D721Med (cell line): ENCODE measurements at regions not wholly inside any gene's neighbourhood (a gene's known extent, or its start where the extent isn't known, plus 50 kb on each side); places are given as distances from the start of the nearest gene placed in this dataset.

Source experiments
- DNase-seq: peaks from one replicate; pipeline ENCODE4 v3.0.0; 2011; ENCODE audit warnings: low spot score; ENCODE audit not compliant: insufficient read length
- FAIRE-seq: peaks from 2 replicates; lab custom pipeline; 2011; peaks lifted over from hg19 to GRCh38; lab: Jason Lieb, UNC
- TF ChIP-seq, protein P1 (sequence below): IDR thresholded peaks from 2 replicates; pipeline ENCODE4 v1.5.1; 2012; ENCODE audit warnings: mild to moderate bottlenecking, control low read depth; ENCODE audit not compliant: insufficient read depth; ENCODE audit errors: missing control alignments

- DNase-seq: no peak
- TF ChIP-seq, protein P1, sequence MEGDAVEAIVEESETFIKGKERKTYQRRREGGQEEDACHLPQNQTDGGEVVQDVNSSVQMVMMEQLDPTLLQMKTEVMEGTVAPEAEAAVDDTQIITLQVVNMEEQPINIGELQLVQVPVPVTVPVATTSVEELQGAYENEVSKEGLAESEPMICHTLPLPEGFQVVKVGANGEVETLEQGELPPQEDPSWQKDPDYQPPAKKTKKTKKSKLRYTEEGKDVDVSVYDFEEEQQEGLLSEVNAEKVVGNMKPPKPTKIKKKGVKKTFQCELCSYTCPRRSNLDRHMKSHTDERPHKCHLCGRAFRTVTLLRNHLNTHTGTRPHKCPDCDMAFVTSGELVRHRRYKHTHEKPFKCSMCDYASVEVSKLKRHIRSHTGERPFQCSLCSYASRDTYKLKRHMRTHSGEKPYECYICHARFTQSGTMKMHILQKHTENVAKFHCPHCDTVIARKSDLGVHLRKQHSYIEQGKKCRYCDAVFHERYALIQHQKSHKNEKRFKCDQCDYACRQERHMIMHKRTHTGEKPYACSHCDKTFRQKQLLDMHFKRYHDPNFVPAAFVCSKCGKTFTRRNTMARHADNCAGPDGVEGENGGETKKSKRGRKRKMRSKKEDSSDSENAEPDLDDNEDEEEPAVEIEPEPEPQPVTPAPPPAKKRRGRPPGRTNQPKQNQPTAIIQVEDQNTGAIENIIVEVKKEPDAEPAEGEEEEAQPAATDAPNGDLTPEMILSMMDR: no peak
- FAIRE-seq: no peak
Observed at GRCh38 chr17:13977837-13978236, 91.5 kb upstream of the COX10 start.

DNA sequence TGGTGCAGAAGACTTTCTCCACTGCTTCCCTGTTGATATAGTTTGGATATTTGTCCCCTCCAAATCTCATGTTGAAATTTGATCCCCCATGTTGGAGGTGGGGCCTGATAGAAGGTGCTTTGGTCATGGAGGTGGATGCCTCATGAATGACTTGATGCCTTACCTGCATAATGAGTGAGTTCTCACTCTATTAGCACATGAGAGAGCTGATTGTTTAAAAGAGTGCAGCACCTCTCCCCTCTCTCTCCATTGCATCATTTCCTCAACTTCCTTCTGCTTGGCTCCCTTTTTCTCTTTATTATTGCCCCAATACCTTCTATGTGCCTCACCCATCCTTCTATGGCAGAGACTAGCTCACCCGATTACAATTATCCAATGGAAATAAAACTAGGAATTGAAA is 90.8 kb upstream of the COX10 start:
- TF ChIP-seq, protein P1: no peak
- no peak for DNase-seq
- no peak for FAIRE-seq

- DNase-seq: no peak
- FAIRE-seq: no peak
Observed at GRCh38 chr17:13981881-13982280, 87.4 kb upstream of the COX10 start.

GRCh38 chr17:13984956-13985355 is 84.3 kb upstream of the COX10 start:
- FAIRE-seq (no peak), DNase-seq (no peak)
- TF ChIP-seq, protein P1: no peak

More at GRCh38 chr17:13981881-13982280, 87.4 kb upstream of the COX10 start:
- TF ChIP-seq, protein P1: no peak

- no peak for FAIRE-seq
- TF ChIP-seq, protein P1: no peak
- DNase-seq: no peak
Observed at GRCh38 chr17:13986855-13987254, 82.4 kb upstream of the COX10 start.

- TF ChIP-seq, protein P1: no peak
- DNase-seq (no peak), FAIRE-seq (no peak)
Observed at GRCh38 chr17:13989138-13989537, 80.2 kb upstream of the COX10 start.

DNA sequence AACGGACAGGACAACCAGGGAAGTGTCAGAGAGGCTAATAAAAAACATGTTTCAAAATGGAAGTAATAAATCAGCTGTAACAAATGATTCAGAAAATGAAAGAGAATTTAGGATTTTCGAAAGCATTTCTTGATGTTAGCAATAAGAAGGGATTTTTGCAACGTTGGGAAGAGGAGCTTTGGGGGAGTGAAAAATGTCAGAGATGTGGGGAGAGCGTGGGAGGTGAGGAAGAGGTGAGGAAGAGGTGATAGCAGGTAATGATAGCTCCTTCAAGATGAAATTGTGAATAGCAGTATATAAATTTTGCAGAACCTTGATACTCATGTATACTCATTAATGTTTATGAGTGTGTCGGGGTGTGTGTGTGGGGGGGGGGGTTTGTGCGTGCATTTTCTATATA is 76.2 kb upstream of the COX10 start:
- FAIRE-seq (no peak), DNase-seq (no peak)
- TF ChIP-seq, protein P1: no peak
